HepG2 (cell line): ENCODE measurements at regions not wholly inside any gene's neighbourhood (a gene's known extent, or its start where the extent isn't known, plus 50 kb on each side); places are given as distances from the start of the nearest gene placed in this dataset.

Experiments
- ATAC-seq: fragments of 200-7000 bp; cut with Tn5 transposase; 3 replicates; pipeline ENCODE4 v1.9.1; 2020; ENCODE audit warnings: mild to moderate bottlenecking, moderate library complexity
- BruUV-seq: library from RNA; stranded (reverse); fragments of 400-500 nt; replicated peaks from 2 replicates; lab custom pipeline; 2021; lab: Mats Ljungman, UMichigan
- CTCF ChIA-PET: fragments of 300-600 bp; formaldehyde crosslinking; extraction: SDS; loops from one replicate; lab custom pipeline; 2021; ENCODE audit warnings: low total read pairs, inconsistent platforms, low intra/inter-chr PET ratio; lab: Yijun Ruan, JAX
- POLR2A ChIA-PET: fragments of 350-600 bp; sonication (Branson Sonifier 250); formaldehyde crosslinking; loops from one replicate; lab custom pipeline; 2020; ENCODE audit warnings: antibody characterized with exemption, inconsistent platforms; lab: Yijun Ruan, JAX
- DNase-seq: peaks from one replicate; pipeline ENCODE4 v3.0.0-alpha.2; 2015; ENCODE audit warnings: low spot score
- FAIRE-seq: peaks from 3 replicates; lab custom pipeline; 2011; peaks lifted over from hg19 to GRCh38; lab: Jason Lieb, UNC
- H2AFZ ChIP-seq: one replicate; pipeline ENCODE4 v1.6.1; 2011; ENCODE audit warnings: low read length, inconsistent platforms
- H3K27ac ChIP-seq: fragments of 300-600 bp; 3 replicates; pipeline ENCODE4 v1.8.0; 2011; ENCODE audit warnings: mixed run types, mild to moderate bottlenecking, mixed read lengths, low read length, inconsistent platforms; ENCODE audit not compliant: insufficient read depth; ENCODE audit errors: extremely low read length
- H3K27me3 ChIP-seq, 2 experiments: fragments of 200-600 bp in 1 of 2; 2 replicates in 1 of 2; 3 replicates in 1 of 2; pipeline versions ENCODE4 v1.6.0 to v1.8.0; 2011; ENCODE audit warnings: low read length in 2 of 2, mild to moderate bottlenecking in 2 of 2, moderate library complexity in 2 of 2, inconsistent platforms in 1 of 2; ENCODE audit not compliant: insufficient read depth in 2 of 2, control insufficient read depth in 1 of 2
- H3K36me3 ChIP-seq, 2 experiments: fragments of 200-600 bp in 1 of 2; replicated peaks in 1 of 2; 2 replicates in 1 of 2; 3 replicates in 1 of 2; pipeline versions ENCODE4 v1.5.1 to v1.8.0; 2011; ENCODE audit warnings: low read length in 2 of 2, inconsistent platforms in 1 of 2; ENCODE audit not compliant: insufficient read depth in 2 of 2, control insufficient read depth in 1 of 2
- H3K4me1 ChIP-seq: 2 replicates; pipeline ENCODE4 v1.5.1; 2012; ENCODE audit warnings: low read length, inconsistent platforms; ENCODE audit not compliant: insufficient read depth
- H3K4me2 ChIP-seq: 2 replicates; pipeline ENCODE4 v1.6.0; 2011; ENCODE audit warnings: low read depth, low read length, inconsistent platforms
- H3K4me3 ChIP-seq, 3 experiments: fragments of 200-600 bp in 1 of 3; sonication (generic), shearing (Covaris generic) in 1 of 3; replicated peaks in 1 of 3; 2 replicates each; pipeline ENCODE4 v1.5.1; 2011 to 2016; ENCODE audit warnings: low read length in 3 of 3, inconsistent platforms in 2 of 3, low read depth in 2 of 3, mild to moderate bottlenecking in 2 of 3, control low read depth in 1 of 3, mixed read lengths in 1 of 3; ENCODE audit not compliant: insufficient read depth in 1 of 3
- H3K79me2 ChIP-seq: one replicate; pipeline ENCODE4 v1.6.1; 2011; ENCODE audit warnings: low read length, inconsistent platforms; ENCODE audit not compliant: insufficient read depth
- H3K9ac ChIP-seq: 2 replicates; pipeline ENCODE4 v1.6.0; 2011; ENCODE audit warnings: mild to moderate bottlenecking, low read depth, low read length, inconsistent platforms; ENCODE audit not compliant: insufficient read depth
- H3K9me3 ChIP-seq: 2 replicates; pipeline ENCODE4 v1.5.1; 2012; ENCODE audit warnings: mild to moderate bottlenecking, low read length
- H4K20me1 ChIP-seq: 2 replicates; pipeline ENCODE4 v1.6.0; 2011; ENCODE audit warnings: inconsistent platforms, mild to moderate bottlenecking, low read length, moderate library complexity; ENCODE audit not compliant: insufficient read depth
- JUNB ChIP-seq: sonication (generic); formaldehyde crosslinking; IDR thresholded peaks from 2 replicates; pipeline ENCODE4 v1.8.0; 2022; ENCODE audit warnings: missing genetic modification reagents, mild to moderate bottlenecking, borderline replicate concordance
- MLXIP ChIP-seq: sonication (generic); formaldehyde crosslinking; IDR thresholded peaks from 2 replicates; pipeline ENCODE4 v1.9.0; 2021; ENCODE audit warnings: missing genetic modification reagents, borderline replicate concordance
- SOX5 ChIP-seq: IDR thresholded peaks from 2 replicates; pipeline ENCODE4 v1.6.1; 2016; ENCODE audit warnings: borderline replicate concordance
- ZNF609 ChIP-seq: sonication (generic); formaldehyde crosslinking; IDR thresholded peaks from 2 replicates; pipeline ENCODE4 v1.4.0; 2020; ENCODE audit warnings: mild to moderate bottlenecking, missing genetic modification reagents, borderline replicate concordance
- ZNF674 ChIP-seq: sonication (generic); formaldehyde crosslinking; IDR thresholded peaks from 2 replicates; pipeline ENCODE4 v1.5.0; 2020; ENCODE audit warnings: low read depth, mild to moderate bottlenecking, missing genetic modification reagents
- ZNF773 ChIP-seq: sonication (generic); formaldehyde crosslinking; IDR thresholded peaks from 2 replicates; pipeline ENCODE4 v1.4.0; 2020; ENCODE audit warnings: missing genetic modification reagents, borderline replicate concordance
- in situ Hi-C: cut with HindIII; loops from 2 replicates; pipeline ENCODE4 v1.10.0; 2017; ENCODE audit warnings: low pct_unique_long_range_greater_than_20kb; ENCODE audit not compliant: extremely low pct_ligation_motif_present
- intact Hi-C: fragments of 100-400 bp; cut with micrococcal nuclease; formaldehyde crosslinking; loops from one replicate; pipeline ENCODE4 v1.10.0; 2022; ENCODE audit not compliant: unreplicated experiment

- in situ Hi-C loops (loop anchor here (5.0 kb wide), 1 partner anchor 230 kb away; no protein-coding TSS in a partner anchor), intact Hi-C loops (no loop called here)
- POLR2A ChIA-PET = no interaction called here
- no peaks in the 10 kb centered on the region for H3K4me1 ChIP-seq
- no peak for TF ChIP-seq ZNF674 (CRISPR knock-in tag)
- no peak for TF ChIP-seq MLXIP (CRISPR knock-in tag)
- no peak for TF ChIP-seq ZNF773
- TF ChIP-seq ZNF609 (CRISPR knock-in tag) = no peak
- no peak for TF ChIP-seq SOX5 (CRISPR knock-in tag)
- no peak for TF ChIP-seq JUNB (CRISPR knock-in tag)
- no peaks in the 10 kb centered on the region for H3K36me3 ChIP-seq
- H3K9ac ChIP-seq = no peak overlapping the region
- H3K9me3 ChIP-seq = no peaks in the 10 kb centered on the region
- no peaks in the 10 kb centered on the region for H3K27me3 ChIP-seq
- no peak for DNase-seq
- H3K4me2 ChIP-seq = no peak overlapping the region
- BruUV-seq = no TSS peak
- no peaks in the 10 kb centered on the region for H4K20me1 ChIP-seq
- no peak overlapping the region for H3K4me3 ChIP-seq
- no peak overlapping the region for H3K27ac ChIP-seq
- no peaks in the 10 kb centered on the region for H3K79me2 ChIP-seq
- H2AFZ ChIP-seq = no peak overlapping the region
- no peak for ATAC-seq
- CTCF ChIA-PET = no interaction called here
- no peak for FAIRE-seq
Observed at GRCh38 chr6:100096936-100097335, 102.9 kb upstream of the MCHR2 start.
